Stomach (tissue), 4 donors: ENCODE measurements at regions not wholly inside any gene's neighbourhood (a gene's known extent, or its start where the extent isn't known, plus 50 kb on each side); places are given as distances from the start of the nearest gene placed in this dataset.

ENCODE experiments used
- EP300 ChIP-seq: sonication (generic); formaldehyde crosslinking; IDR thresholded peaks from one replicate; pipeline ENCODE4 v1.6.1; 2017; ENCODE audit warnings: antibody characterized with exemption
- POLR2A ChIP-seq, 4 donors: fragments of 450-650 bp; IDR thresholded peaks; one replicate each; pipeline ENCODE4 v1.6.1; 2016; ENCODE audit warnings: antibody characterized with exemption in 4 of 4, control low read depth in 2 of 4, mild to moderate bottlenecking in 1 of 4, moderate library complexity in 1 of 4
- TF ChIP-seq, protein P1 (sequence below), 7 experiments: fragments of 450-650 bp in 4 of 7; fragments of 200-600 bp in 3 of 7; sonication (generic) in 3 of 7; IDR thresholded peaks; one replicate each; pipeline ENCODE4 v1.5.1; 2016 to 2019; ENCODE audit warnings: antibody characterized with exemption in 7 of 7, control low read depth in 2 of 7, mild to moderate bottlenecking in 1 of 7

DNA sequence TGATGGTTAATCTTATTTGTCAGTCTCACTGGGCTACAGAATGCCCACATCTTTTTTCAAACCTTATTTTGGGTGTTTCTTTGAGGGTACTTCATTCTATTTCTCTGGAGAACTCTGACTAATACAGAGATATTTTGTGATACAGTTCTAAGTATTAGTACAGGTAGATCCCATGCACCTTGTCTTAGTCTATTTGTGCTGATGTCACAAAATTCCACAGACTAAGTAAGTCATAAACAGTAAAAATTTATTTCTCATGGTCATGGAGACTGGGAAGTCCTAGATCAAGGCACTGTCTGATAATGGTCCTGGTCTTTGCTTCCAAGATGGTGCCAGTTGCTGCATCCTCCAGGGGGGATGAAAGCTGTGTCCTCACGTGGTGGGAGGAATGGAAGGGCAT lies 68.6 kb upstream of the EPHA4 start:
- TF ChIP-seq, protein P1, sequence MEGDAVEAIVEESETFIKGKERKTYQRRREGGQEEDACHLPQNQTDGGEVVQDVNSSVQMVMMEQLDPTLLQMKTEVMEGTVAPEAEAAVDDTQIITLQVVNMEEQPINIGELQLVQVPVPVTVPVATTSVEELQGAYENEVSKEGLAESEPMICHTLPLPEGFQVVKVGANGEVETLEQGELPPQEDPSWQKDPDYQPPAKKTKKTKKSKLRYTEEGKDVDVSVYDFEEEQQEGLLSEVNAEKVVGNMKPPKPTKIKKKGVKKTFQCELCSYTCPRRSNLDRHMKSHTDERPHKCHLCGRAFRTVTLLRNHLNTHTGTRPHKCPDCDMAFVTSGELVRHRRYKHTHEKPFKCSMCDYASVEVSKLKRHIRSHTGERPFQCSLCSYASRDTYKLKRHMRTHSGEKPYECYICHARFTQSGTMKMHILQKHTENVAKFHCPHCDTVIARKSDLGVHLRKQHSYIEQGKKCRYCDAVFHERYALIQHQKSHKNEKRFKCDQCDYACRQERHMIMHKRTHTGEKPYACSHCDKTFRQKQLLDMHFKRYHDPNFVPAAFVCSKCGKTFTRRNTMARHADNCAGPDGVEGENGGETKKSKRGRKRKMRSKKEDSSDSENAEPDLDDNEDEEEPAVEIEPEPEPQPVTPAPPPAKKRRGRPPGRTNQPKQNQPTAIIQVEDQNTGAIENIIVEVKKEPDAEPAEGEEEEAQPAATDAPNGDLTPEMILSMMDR (IDR thresholded peaks at IDR 0.05) = no peak
- TF ChIP-seq POLR2A (IDR thresholded peaks at IDR 0.05) (no peak), EP300 (no peak)
